OCI-LY7 (cell line): ENCODE measurements at regions not wholly inside any gene's neighbourhood (a gene's known extent, or its start where the extent isn't known, plus 50 kb on each side); places are given as distances from the start of the nearest gene placed in this dataset.

Experiments used
- BruUV-seq: library from RNA; stranded (reverse); fragments of 400-500 nt; replicated peaks from 2 replicates; lab custom pipeline; 2021; lab: Mats Ljungman, UMichigan
- CTCF ChIA-PET: fragments of 300-600 bp; sonication (Branson Sonifier 250); formaldehyde crosslinking; loops from one replicate; lab custom pipeline; 2022; ENCODE audit warnings: antibody characterized with exemption; ENCODE audit not compliant: unreplicated experiment; lab: Charles Lee
- POLR2A ChIA-PET: fragments of 300-600 bp; sonication (Branson Sonifier 250); formaldehyde crosslinking; loops from one replicate; lab custom pipeline; 2022; ENCODE audit warnings: antibody characterized with exemption; lab: Charles Lee
- DNase-seq: peaks from one replicate; pipeline ENCODE4 v3.0.0-alpha.2; 2015; ENCODE audit warnings: low spot score
- H2AFZ ChIP-seq: fragments of 200-600 bp; sonication (generic), shearing (Covaris generic); 2 replicates; pipeline ENCODE4 v1.6.1; 2014; ENCODE audit warnings: mild to moderate bottlenecking, antibody characterized with exemption, low read length, moderate library complexity
- H3K27ac ChIP-seq: fragments of 200-600 bp; sonication (generic); 2 replicates; pipeline ENCODE4 v1.5.1; 2014; ENCODE audit warnings: mixed run types, low read depth, mild to moderate bottlenecking, moderate library complexity, low read length, inconsistent platforms; ENCODE audit not compliant: poor library complexity, severe bottlenecking
- H3K36me3 ChIP-seq: fragments of 200-600 bp; sonication (generic); 2 replicates; pipeline ENCODE4 v1.6.1; 2014; ENCODE audit warnings: mild to moderate bottlenecking, antibody characterized with exemption, low read length, moderate library complexity, mixed read lengths; ENCODE audit not compliant: insufficient read depth
- H3K4me1 ChIP-seq: fragments of 200-600 bp; sonication (generic); 2 replicates; pipeline ENCODE4 v1.5.1; 2014; ENCODE audit warnings: mild to moderate bottlenecking, low read length; ENCODE audit not compliant: insufficient read depth, poor library complexity, severe bottlenecking
- H3K4me2 ChIP-seq: fragments of 200-600 bp; sonication (generic); 2 replicates; pipeline ENCODE4 v1.6.1; 2014; ENCODE audit warnings: mild to moderate bottlenecking, low read length
- H3K4me3 ChIP-seq: fragments of 200-600 bp; sonication (generic); 2 replicates; pipeline ENCODE4 v1.5.1; 2014; ENCODE audit warnings: mild to moderate bottlenecking, low read depth, low read length; ENCODE audit not compliant: poor library complexity, severe bottlenecking
- H3K79me2 ChIP-seq: fragments of 200-600 bp; sonication (generic); 2 replicates; pipeline ENCODE4 v1.6.1; 2016; ENCODE audit warnings: low read depth, mild to moderate bottlenecking, low read length, moderate library complexity, mixed read lengths; ENCODE audit not compliant: insufficient read depth
- H3K9me2 ChIP-seq: fragments of 200-600 bp; sonication (generic); 2 replicates; pipeline ENCODE4 v1.6.1; 2016; ENCODE audit warnings: mild to moderate bottlenecking, low read length, mixed read lengths; ENCODE audit not compliant: insufficient read depth
- H3K9me3 ChIP-seq: fragments of 200-600 bp; sonication (generic); 2 replicates; pipeline ENCODE4 v1.6.1; 2014; ENCODE audit warnings: mild to moderate bottlenecking, mixed run types, low read length, mixed read lengths
- H4K20me1 ChIP-seq: fragments of 200-600 bp; sonication (generic); 2 replicates; pipeline ENCODE4 v1.6.1; 2014; ENCODE audit warnings: mild to moderate bottlenecking, antibody characterized with exemption, low read length, moderate library complexity, mixed read lengths; ENCODE audit not compliant: insufficient read depth
- CTCF ChIP-seq: fragments of 200-600 bp; sonication (generic); conservative IDR thresholded peaks from 2 replicates; pipeline ENCODE4 v1.5.1; 2014; ENCODE audit warnings: mild to moderate bottlenecking, antibody characterized with exemption, low read length, moderate library complexity, mixed read lengths
- EZH2phosphoT487 ChIP-seq: fragments of 200-600 bp; sonication (generic); IDR thresholded peaks from 2 replicates; pipeline ENCODE4 v1.6.1; 2018; ENCODE audit warnings: low read depth, borderline replicate concordance, mild to moderate bottlenecking, mixed run types, antibody characterized with exemption, low read length, moderate library complexity, mixed read lengths
- intact Hi-C: fragments of 100-400 bp; cut with micrococcal nuclease; formaldehyde crosslinking; loops from one replicate; pipeline ENCODE4 v1.10.0; 2022; ENCODE audit not compliant: unreplicated experiment

GRCh38 chr20:22808628-22809027 is 224.3 kb upstream of the FOXA2 start:
- Histone ChIP-seq H3K79me2 (no peaks in the 10 kb centered on the region), H4K20me1 (no peaks in the 10 kb centered on the region), H3K4me1 (no peaks in the 10 kb centered on the region), H3K9me3 (0 out of 2 replicates have a peak, but pooled peaks cover 4% of the 10 kb centered on the region), H3K9me2 (no peaks in the 10 kb centered on the region), H3K4me2 (no peak overlapping the region), H3K27ac (no peak overlapping the region), H3K36me3 (no peaks in the 10 kb centered on the region), H2AFZ (no peak overlapping the region), H3K4me3 (no peak overlapping the region)
- no peak for DNase-seq
- TF ChIP-seq CTCF (no peak), EZH2phosphoT487 (no peak)
- no TSS peak for BruUV-seq
- intact Hi-C loops, result no loop called here
- ChIA-PET CTCF (no interaction called here), POLR2A (no interaction called here)

GRCh38 chr20:22810030-22810429 is 225.1 kb upstream of the SSTR4 start:
- no peaks in the 10 kb centered on the region for H3K36me3 ChIP-seq
- no peaks in the 10 kb centered on the region for H4K20me1 ChIP-seq
- ChIA-PET POLR2A (no interaction called here), CTCF (no interaction called here)
- no peaks in the 10 kb centered on the region for H3K4me1 ChIP-seq
- no peak for DNase-seq
- no peak overlapping the region for H2AFZ ChIP-seq
- no peaks in the 10 kb centered on the region for H3K79me2 ChIP-seq
- BruUV-seq, result no TSS peak
- H3K9me3 ChIP-seq, result 0 out of 2 replicates have a peak, but pooled peaks cover 4% of the 10 kb centered on the region
- no peaks in the 10 kb centered on the region for H3K9me2 ChIP-seq
- no peak overlapping the region for H3K27ac ChIP-seq
- H3K4me3 ChIP-seq, result no peak overlapping the region
- intact Hi-C loops, result no loop called here
- no peak for TF ChIP-seq CTCF
- TF ChIP-seq EZH2phosphoT487, result no peak
- H3K4me2 ChIP-seq, result no peak overlapping the region

- Histone ChIP-seq H3K79me2 (no peaks in the 10 kb centered on the region), H3K36me3 (no peaks in the 10 kb centered on the region), H3K4me3 (no peak overlapping the region), H3K4me2 (no peak overlapping the region), H3K9me2 (no peaks in the 10 kb centered on the region), H4K20me1 (no peaks in the 10 kb centered on the region), H3K9me3 (0 out of 2 replicates have a peak, but pooled peaks cover 4% of the 10 kb centered on the region), H2AFZ (no peak overlapping the region), H3K4me1 (no peaks in the 10 kb centered on the region), H3K27ac (no peak overlapping the region)
- intact Hi-C loops, result no loop called here
- ChIA-PET CTCF (no interaction called here), POLR2A (no interaction called here)
- DNase-seq, result no peak
- BruUV-seq, result no TSS peak
- TF ChIP-seq CTCF (no peak), EZH2phosphoT487 (no peak)
Measured at GRCh38 chr20:22810626-22811569, 224.2 kb upstream of the SSTR4 start.
